Stromal cell of bone marrow (primary cell): ENCODE measurements at regions not wholly inside any gene's neighbourhood (a gene's known extent, or its start where the extent isn't known, plus 50 kb on each side); places are given as distances from the start of the nearest gene placed in this dataset.
"Not testable (repeated sequence)": the region's sequence is repeated elsewhere in the genome, so short reads cannot be mapped to it uniquely, and the experiment has no call there.

Experiments used
- DNase-seq: peaks from one replicate; pipeline ENCODE4 v3.0.0-alpha.2; 2012; ENCODE audit warnings: low read depth

DNA sequence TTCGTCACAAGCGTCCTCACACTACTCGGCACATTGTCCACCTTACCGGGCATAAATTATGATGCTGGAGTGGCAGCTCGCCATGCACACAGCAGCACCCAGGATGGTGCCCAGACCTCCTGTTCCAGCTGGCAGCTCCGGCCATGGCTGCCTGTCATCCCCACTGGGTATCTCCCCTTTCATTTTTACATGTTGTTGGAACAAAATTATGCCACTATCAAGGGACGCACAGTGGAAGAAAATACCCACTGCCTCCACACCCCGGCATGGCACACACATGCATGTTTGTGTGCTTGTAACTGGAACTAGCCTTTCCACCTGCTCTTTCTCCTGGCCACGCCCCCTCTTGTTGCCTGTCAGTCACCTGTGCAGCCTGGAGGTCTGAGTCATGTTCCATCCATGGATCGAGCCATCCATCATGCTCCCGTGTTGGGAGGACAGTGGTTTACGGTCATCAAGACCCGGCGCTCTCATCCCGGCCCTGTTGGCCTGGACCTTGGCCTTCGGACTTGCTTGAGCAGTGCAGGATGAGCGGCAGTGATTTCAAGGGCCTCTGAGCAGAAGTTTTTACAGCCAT is 1069.6 kb downstream of the BRD1 start:
- no peak for DNase-seq

DNA sequence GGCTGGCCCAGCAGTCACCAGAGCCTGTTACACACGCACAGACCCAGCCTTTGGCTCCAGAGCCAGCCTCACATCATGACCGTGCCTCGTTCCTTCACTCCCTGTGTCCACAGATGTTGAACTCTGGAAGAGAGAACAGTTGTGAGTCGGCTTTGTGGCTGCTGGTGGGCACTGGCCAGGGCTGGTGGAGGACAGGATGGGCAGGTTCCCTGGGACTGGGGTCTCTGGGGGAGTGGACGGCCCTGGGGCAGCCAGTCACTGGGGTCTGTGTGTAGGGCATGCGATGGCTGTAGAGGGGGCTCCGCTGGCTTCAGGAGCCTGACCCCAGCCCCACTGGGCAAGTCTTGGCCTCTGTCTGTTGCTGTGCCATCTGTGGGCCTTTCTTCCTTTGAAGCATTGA is 1070.1 kb downstream of the BRD1 start:
- no peak for DNase-seq

DNA sequence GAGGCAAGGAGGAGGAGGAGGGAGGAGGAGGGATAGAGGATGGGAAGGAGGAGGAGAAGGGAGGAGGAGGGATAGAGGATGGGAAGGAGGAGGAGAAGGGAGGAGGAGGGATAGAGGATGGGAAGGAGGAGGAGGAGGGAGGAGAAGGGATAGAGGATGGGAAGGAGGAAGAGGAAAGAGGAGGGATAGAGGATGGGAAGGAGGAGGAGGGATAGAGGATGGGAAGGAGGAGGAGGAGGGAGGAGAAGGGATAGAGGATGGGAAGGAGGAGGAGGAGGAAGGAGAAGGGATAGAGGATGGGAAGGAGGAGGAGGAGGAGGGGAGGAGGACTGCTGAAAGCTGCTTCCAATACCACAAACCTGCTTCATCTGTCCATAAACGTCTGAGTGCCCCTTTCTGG is 1070.5 kb downstream of the BRD1 start:
- not testable (repeated sequence) for DNase-seq

- no peak for DNase-seq
Measured at GRCh38 chr22:48756146-48757111, 1071.2 kb downstream of the BRD1 start.

- no peak for DNase-seq
Measured at GRCh38 chr22:48755059-48755949, 1072.4 kb downstream of the BRD1 start.

- DNase-seq, result no peak
Measured at GRCh38 chr22:48754611-48755058, 1073.0 kb downstream of the BRD1 start.

DNA sequence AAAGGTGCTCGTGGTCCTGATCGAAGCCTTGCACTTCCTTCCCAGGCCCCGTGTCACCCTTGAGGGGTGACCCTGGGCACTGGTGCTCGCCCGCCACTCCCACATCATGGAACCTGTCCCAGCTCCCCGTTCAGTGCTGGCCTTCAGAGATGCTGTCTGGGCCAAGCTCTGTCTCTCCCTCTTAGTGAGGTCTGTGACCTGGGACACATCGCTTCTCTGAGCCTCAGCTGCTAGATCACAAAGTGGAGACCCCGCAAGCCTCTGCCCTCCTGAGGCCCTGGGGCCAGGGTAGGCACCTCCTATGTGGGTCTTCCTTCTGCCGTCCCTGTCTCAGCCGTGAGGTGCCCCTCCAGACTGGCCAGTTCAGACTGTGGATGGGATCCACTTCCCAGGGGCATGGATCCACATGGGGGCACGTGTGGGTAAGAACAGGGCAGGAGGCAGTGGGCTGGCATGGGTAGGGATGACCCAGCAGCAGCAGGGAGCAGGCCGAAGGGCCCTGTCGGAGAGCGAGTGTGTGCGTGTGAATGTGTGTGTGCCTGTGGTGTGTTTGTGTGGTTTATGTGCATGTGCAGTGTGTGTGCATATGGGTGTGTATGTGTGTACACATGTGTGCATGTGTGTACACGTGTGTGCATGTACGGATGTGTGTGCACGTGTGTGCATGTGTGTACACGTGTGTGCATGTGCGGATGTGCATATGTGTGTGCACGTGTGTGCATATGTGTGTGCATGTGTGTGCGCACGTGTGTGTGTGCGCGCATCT is 1073.7 kb downstream of the BRD1 start:
- no peak for DNase-seq

- no peak for DNase-seq
Measured at GRCh38 chr22:48753381-48753730, 1074.3 kb downstream of the BRD1 start.

DNA sequence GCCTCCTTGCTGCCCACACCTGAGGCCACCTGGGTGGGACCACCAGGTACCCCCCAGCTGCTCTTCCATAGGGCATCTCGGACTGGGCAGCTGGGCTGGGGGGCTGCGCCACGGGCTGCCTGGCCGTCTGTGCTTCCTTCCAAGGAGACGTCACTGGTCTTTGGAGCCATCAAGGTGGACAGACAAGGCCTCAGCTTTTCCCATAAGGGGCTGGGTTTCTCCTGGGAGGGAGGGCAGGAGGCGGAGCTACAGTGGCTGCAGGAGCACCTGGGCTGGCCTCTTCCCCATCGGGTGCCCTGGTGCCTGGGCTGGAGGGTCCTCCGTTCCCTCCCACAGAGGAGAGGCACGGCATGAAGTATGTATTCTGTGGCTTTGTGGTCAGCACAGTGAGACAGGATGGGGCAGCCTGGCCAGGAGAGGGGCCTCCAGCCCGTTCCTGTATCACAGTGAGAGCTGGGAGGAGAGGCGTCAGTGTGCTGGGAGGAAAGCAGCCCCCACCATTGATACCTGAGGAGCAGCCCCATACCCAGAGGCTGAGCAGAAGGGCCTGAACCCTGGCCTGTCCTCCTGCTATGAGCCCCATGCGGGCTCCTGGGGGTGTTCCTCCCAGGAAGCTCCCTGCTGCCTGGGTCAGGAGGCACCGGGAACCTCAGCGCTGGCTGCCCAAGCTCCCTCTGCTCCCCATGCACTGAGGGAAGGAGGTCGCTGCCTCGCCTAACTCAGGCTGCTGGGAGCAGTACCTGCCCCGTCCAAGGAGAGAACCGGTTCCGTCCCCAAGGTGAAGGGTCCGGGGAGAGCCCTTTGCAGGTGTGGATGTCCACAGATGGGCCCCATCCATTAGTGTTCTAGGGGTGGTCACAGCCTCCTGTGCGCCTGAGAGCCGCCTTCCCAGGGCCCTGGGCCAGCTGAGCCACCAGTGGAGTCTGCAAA is 1075.0 kb downstream of the BRD1 start:
- no peak for DNase-seq

GRCh38 chr22:48751539-48752437 is 1075.9 kb downstream of the BRD1 start:
- DNase-seq, result no peak

GRCh38 chr22:48750826-48751440 is 1076.7 kb downstream of the BRD1 start:
- no peak for DNase-seq

GRCh38 chr22:48750282-48750681 is 1077.4 kb downstream of the BRD1 start:
- DNase-seq, result no peak

DNA sequence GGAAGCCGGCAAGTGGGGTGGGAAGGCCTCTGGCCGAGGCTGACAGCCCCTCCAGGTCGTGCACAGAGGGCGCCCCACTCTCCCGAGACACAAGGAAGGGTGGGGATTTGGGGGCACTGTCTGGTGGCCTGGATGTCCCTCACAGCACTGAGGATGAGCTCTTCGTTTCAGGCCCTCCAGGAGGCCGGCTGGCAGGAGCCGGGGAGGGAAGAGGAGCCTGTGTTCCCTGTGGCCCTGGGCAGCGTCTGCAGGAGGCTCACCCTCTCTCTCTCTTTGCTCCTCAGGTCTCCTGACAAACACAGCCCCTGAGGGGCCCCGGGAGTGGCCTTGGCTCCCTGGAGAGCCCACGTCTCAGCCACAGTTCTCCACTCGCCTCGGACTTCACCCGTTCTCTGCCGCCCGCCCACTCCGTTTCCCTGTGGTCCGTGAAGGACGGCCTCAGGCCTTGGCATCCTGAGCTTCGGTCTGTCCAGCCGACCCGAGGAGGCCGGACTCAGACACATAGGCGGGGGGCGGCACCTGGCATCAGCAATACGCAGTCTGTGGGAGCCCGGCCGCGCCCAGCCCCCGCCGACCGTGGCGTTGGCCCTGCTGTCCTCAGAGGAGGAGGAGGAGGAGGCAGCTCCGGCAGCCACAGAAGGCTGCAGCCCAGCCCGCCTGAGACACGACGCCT is 1078.0 kb downstream of the BRD1 start:
- DNase-seq, result no peak

GRCh38 chr22:48748860-48749554 is 1078.7 kb downstream of the BRD1 start:
- no peak for DNase-seq

- no peak for DNase-seq
Measured at GRCh38 chr22:48748113-48748859, 1079.4 kb downstream of the BRD1 start.

DNA sequence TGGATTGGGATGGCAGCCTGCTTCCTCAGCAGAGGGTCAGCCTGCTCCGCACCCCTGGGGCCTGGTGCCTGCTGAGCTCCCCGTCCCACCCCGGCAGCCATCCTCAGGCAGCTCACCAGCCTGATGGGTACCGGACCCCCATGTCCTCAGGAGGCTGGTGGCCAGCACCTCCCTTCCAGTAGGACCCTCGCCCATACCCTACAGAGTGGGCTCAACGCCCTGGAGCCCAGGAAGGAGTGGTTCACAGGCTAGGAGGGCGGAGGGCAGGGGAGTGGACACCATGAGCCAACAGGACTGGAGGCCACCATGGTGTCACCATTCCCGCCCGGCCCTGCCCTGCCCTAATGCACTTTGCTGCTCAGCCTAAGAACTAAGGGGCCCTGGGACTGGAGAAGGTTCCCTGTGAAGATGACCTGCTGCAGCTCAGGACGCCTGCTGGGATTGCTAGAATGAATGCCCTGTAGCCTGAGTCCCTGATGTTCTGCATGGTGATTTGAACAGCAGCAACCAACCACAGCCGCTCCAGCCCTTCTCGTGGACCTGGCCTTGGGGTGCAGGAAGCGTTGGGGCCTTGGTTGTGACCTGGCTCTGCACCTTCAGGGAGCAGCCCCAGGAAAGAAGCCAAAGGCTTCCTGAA is 1080.8 kb downstream of the BRD1 start:
- no peak for DNase-seq
